ENCODE measurements at regions not wholly inside any gene's neighbourhood (a gene's known extent, or its start where the extent isn't known, plus 50 kb on each side); places are given as distances from the start of the nearest gene placed in this dataset.

DNA sequence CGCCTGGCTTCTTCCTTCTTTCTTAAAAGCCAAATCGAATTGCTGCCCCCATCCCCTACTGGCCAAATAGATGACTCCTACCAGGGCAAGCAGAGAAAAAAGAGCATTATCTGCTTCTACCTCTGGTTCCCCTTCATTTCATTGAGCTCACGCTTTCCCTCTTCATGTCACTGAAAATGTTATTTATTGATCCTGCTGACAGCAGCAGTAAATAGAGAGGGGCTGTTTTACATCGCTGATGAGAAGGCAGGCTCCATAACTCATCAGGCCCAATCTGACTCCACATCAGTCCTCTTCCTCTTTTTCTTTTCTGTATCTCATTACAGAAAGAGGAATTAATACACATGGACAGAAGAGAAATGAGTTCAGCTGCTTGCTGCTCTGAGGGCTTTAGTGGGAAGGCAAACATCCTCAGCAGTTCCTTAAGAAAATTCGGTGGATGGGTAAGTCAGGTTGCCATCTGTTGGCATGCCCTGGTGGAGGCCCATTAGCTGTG lies 904.1 kb downstream of the KCNMA1 start:
- TF ChIP-seq, protein P1, sequence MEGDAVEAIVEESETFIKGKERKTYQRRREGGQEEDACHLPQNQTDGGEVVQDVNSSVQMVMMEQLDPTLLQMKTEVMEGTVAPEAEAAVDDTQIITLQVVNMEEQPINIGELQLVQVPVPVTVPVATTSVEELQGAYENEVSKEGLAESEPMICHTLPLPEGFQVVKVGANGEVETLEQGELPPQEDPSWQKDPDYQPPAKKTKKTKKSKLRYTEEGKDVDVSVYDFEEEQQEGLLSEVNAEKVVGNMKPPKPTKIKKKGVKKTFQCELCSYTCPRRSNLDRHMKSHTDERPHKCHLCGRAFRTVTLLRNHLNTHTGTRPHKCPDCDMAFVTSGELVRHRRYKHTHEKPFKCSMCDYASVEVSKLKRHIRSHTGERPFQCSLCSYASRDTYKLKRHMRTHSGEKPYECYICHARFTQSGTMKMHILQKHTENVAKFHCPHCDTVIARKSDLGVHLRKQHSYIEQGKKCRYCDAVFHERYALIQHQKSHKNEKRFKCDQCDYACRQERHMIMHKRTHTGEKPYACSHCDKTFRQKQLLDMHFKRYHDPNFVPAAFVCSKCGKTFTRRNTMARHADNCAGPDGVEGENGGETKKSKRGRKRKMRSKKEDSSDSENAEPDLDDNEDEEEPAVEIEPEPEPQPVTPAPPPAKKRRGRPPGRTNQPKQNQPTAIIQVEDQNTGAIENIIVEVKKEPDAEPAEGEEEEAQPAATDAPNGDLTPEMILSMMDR (conservative IDR thresholded peaks at IDR 0.05 in 1 of 2, IDR thresholded peaks at IDR 0.05 in 1 of 2; ENCODE audit: extremely low read depth in 1 of 2, insufficient read depth in 1 of 2, low read depth in 1 of 2, low read length in 2 of 2): no peak
- TF ChIP-seq EZH2 (IDR thresholded peaks at IDR 0.05; ENCODE audit: borderline replicate concordance, low read length): no peak

All from mammary epithelial cell (primary cell).